Endodermal cell (in vitro differentiated cells): ENCODE measurements at regions not wholly inside any gene's neighbourhood (a gene's known extent, or its start where the extent isn't known, plus 50 kb on each side); places are given as distances from the start of the nearest gene placed in this dataset.

ENCODE experiments used
- DNase-seq: peaks from one replicate; pipeline ENCODE4 v3.0.0-alpha.2; 2017
- H3K27ac ChIP-seq: 2 replicates; pipeline ENCODE4 v1.5.1; 2013; ENCODE audit warnings: mild to moderate bottlenecking, low read depth, low read length, moderate library complexity
- H3K27me3 ChIP-seq: 2 replicates; pipeline ENCODE4 v1.6.1; 2013; ENCODE audit warnings: mild to moderate bottlenecking, low read length, moderate library complexity; ENCODE audit not compliant: insufficient read depth, control insufficient read depth, poor library complexity, severe bottlenecking
- H3K36me3 ChIP-seq: 2 replicates; pipeline ENCODE4 v1.7.0; 2013; ENCODE audit warnings: mild to moderate bottlenecking, low read length, moderate library complexity; ENCODE audit not compliant: control insufficient read depth, insufficient read depth
- H3K4me1 ChIP-seq: one replicate; pipeline ENCODE4 v1.7.0; 2013; ENCODE audit warnings: low read length; ENCODE audit not compliant: control insufficient read depth, insufficient read depth
- H3K4me3 ChIP-seq: 2 replicates; pipeline ENCODE4 v1.5.1; 2013; ENCODE audit warnings: mild to moderate bottlenecking, low read length, moderate library complexity
- H3K9ac ChIP-seq: 2 replicates; pipeline ENCODE4 v1.6.1; 2013; ENCODE audit warnings: mild to moderate bottlenecking, low read length, moderate library complexity; ENCODE audit not compliant: poor library complexity, severe bottlenecking; ENCODE audit errors: extremely low read depth
- H3K9me3 ChIP-seq: 2 replicates; pipeline ENCODE4 v1.6.1; 2013; ENCODE audit warnings: mild to moderate bottlenecking, low read length, moderate library complexity; ENCODE audit not compliant: control insufficient read depth
- H3K27ac Mint-ChIP-seq: 2 replicates; pipeline ENCODE4 v1.8.0; 2020; ENCODE audit warnings: mixed read lengths
- H3K27me3 Mint-ChIP-seq: 2 replicates; pipeline ENCODE4 v1.8.0; 2021; ENCODE audit warnings: mild to moderate bottlenecking, mixed read lengths; ENCODE audit not compliant: insufficient read depth
- H3K36me3 Mint-ChIP-seq: 2 replicates; pipeline ENCODE4 v1.8.0; 2020; ENCODE audit warnings: low read depth, mixed read lengths
- H3K4me1 Mint-ChIP-seq: 2 replicates; pipeline ENCODE4 v1.8.0; 2020; ENCODE audit warnings: mixed read lengths
- H3K4me3 Mint-ChIP-seq: 2 replicates; pipeline ENCODE4 v1.8.0; 2020; ENCODE audit warnings: mild to moderate bottlenecking, moderate library complexity, mixed read lengths
- H3K9me3 Mint-ChIP-seq: 2 replicates; pipeline ENCODE4 v1.8.0; 2020; ENCODE audit warnings: mild to moderate bottlenecking, mixed read lengths
- WGBS, 2 experiments: methylation state at CpG; one replicate each; pipeline versions ENCODE4 v1.1.5 to v1.1.7; 2013; ENCODE audit warnings: missing lambda C conversion rate in 2 of 2, mixed read lengths in 1 of 2; ENCODE audit not compliant: insufficient coverage in 1 of 2, insufficient read length in 1 of 2; 5-methylcytosine and 5-hydroxymethylcytosine counted together
- TF ChIP-seq, protein P1 (sequence below): fragments of 200-600 bp; sonication (generic); conservative IDR thresholded peaks from 2 replicates; pipeline ENCODE4 v1.5.0; 2021; ENCODE audit warnings: antibody characterized with exemption, mild to moderate bottlenecking

GRCh38 chr6:145372671-145373151, 362.6 kb downstream of the EPM2A start:
- Histone ChIP-seq H3K4me3 (no peak overlapping the region), H3K36me3 (no peaks in the 10 kb centered on the region), H3K9ac (no peak overlapping the region), H3K9me3 (peaks cover 9% of the 10 kb centered on the region), H3K27ac (no peak overlapping the region), H3K4me1 (no peaks in the 10 kb centered on the region), H3K27me3 (no peaks in the 10 kb centered on the region)
- H3K27me3 Mint-ChIP-seq: no peaks in the 10 kb centered on the region
- TF ChIP-seq, protein P1, sequence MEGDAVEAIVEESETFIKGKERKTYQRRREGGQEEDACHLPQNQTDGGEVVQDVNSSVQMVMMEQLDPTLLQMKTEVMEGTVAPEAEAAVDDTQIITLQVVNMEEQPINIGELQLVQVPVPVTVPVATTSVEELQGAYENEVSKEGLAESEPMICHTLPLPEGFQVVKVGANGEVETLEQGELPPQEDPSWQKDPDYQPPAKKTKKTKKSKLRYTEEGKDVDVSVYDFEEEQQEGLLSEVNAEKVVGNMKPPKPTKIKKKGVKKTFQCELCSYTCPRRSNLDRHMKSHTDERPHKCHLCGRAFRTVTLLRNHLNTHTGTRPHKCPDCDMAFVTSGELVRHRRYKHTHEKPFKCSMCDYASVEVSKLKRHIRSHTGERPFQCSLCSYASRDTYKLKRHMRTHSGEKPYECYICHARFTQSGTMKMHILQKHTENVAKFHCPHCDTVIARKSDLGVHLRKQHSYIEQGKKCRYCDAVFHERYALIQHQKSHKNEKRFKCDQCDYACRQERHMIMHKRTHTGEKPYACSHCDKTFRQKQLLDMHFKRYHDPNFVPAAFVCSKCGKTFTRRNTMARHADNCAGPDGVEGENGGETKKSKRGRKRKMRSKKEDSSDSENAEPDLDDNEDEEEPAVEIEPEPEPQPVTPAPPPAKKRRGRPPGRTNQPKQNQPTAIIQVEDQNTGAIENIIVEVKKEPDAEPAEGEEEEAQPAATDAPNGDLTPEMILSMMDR: no peak
- H3K27ac Mint-ChIP-seq: no peak overlapping the region
- no peak for DNase-seq
- H3K4me1 Mint-ChIP-seq: peaks cover 5% of the 10 kb centered on the region
- H3K36me3 Mint-ChIP-seq: peaks cover 2% of the 10 kb centered on the region
- H3K4me3 Mint-ChIP-seq: no peak overlapping the region
- peaks cover 7% of the 10 kb centered on the region for H3K9me3 Mint-ChIP-seq
- WGBS, 2 experiments: 83 to 84% methylated on average over 4 of the region's 4 CpGs

DNA sequence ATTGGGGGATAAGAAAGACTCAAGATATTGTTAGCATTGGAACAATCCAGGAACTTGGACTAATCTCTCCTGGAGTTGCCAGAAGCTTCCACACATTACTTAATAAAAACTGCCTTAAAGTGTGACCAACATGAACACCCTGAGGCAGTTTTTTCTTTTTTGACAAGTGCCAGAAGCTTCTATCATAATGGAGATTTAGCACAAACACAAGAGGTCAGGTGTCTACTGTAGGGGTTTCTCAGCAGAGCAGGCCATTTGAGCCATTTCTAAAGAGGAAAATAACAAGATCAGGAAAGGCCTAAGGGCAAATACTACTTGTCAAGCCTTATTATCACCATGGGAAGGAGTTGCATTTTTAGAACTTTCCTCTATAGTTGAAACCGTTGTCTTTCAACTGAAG, 361.5 kb downstream of the EPM2A start:
- TF ChIP-seq, protein P1: no peak
- Mint-ChIP-seq H3K27ac (no peak overlapping the region), H3K27me3 (no peaks in the 10 kb centered on the region), H3K36me3 (peaks cover 2% of the 10 kb centered on the region), H3K4me3 (no peak overlapping the region), H3K9me3 (peaks cover 8% of the 10 kb centered on the region), H3K4me1 (peaks cover 5% of the 10 kb centered on the region)
- H3K4me1 ChIP-seq: no peaks in the 10 kb centered on the region
- peaks cover 18% of the 10 kb centered on the region for H3K9me3 ChIP-seq
- H3K9ac ChIP-seq: no peak overlapping the region
- H3K4me3 ChIP-seq: no peak overlapping the region
- 100% methylated on average over 1 of the region's 1 CpG; no CpG with 5 or more reads in 1 of the 2 experiments for WGBS, 2 experiments
- no peaks in the 10 kb centered on the region for H3K27me3 ChIP-seq
- H3K36me3 ChIP-seq: no peaks in the 10 kb centered on the region
- no peak overlapping the region for H3K27ac ChIP-seq
- DNase-seq: no peak

DNA sequence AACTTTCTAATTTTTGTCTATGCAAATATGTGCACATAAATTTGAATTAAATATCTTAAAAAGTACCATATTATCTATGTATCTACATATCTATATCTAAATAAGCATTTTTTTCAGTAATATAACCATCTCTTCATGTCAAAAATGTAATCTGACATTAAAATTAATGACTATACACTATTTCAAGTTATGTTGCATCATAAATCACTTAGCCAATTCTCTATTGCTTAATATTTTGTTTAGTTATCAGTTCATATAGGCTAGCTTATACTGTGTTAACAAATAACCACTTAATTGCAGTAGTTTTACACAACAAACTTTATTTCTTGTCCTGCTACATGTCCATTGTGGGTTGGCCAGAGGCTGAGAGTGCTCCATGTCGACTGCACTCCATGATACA, 360.8 kb downstream of the EPM2A start:
- TF ChIP-seq, protein P1: no peak
- Mint-ChIP-seq H3K36me3 (peaks cover 2% of the 10 kb centered on the region), H3K27ac (no peak overlapping the region), H3K27me3 (no peaks in the 10 kb centered on the region), H3K4me3 (no peak overlapping the region), H3K9me3 (peaks cover 8% of the 10 kb centered on the region), H3K4me1 (peaks cover 5% of the 10 kb centered on the region)
- H3K4me1 ChIP-seq: no peaks in the 10 kb centered on the region
- H3K9me3 ChIP-seq: peaks cover 19% of the 10 kb centered on the region
- H3K4me3 ChIP-seq: no peak overlapping the region
- H3K27ac ChIP-seq: no peak overlapping the region
- H3K36me3 ChIP-seq: no peaks in the 10 kb centered on the region
- no peak overlapping the region for H3K9ac ChIP-seq
- DNase-seq: no peak
- 98% methylated on average over 1 of the region's 1 CpG; no CpG with 5 or more reads in 1 of the 2 experiments for WGBS, 2 experiments
- H3K27me3 ChIP-seq: no peaks in the 10 kb centered on the region
